ENCODE measurements at regions not wholly inside any gene's neighbourhood (a gene's known extent, or its start where the extent isn't known, plus 50 kb on each side); places are given as distances from the start of the nearest gene placed in this dataset.

GRCh38 chr1:191452586-191452985 is 705.7 kb upstream of the RGS18 start:
- H3K4me2 ChIP-seq (ENCODE audit: low read length), result no peak overlapping the region

GRCh38 chr1:191453487-191453886 is 704.8 kb upstream of the RGS18 start:
- Histone ChIP-seq H3K9me3 (ENCODE audit: control insufficient read depth, insufficient read depth, low read length) (no peaks in the 10 kb centered on the region), H3K4me3 (ENCODE audit: low read length) (no peak overlapping the region), H3K27ac (ENCODE audit: low read depth, low read length) (no peak overlapping the region), H3K4me1 (ENCODE audit: control insufficient read depth, low read length) (no peaks in the 10 kb centered on the region), H3K27me3 (ENCODE audit: control insufficient read depth, low read length) (no peaks in the 10 kb centered on the region), H3K9me2 (replicated peaks; ENCODE audit: control insufficient read depth, low read length) (no peaks in the 10 kb centered on the region), H3F3A (ENCODE audit: control insufficient read depth, insufficient read depth) (no peaks in the 10 kb centered on the region), H3K79me2 (ENCODE audit: control insufficient read depth, low read length) (no peaks in the 10 kb centered on the region), H3K4me2 (ENCODE audit: low read length) (no peak overlapping the region), H3K36me3 (ENCODE audit: control insufficient read depth, low read length) (no peaks in the 10 kb centered on the region), H4K20me1 (ENCODE audit: control insufficient read depth, insufficient read depth, low read depth, low read length) (no peaks in the 10 kb centered on the region)
- TF ChIP-seq CTCF (IDR thresholded peaks at IDR 0.05; ENCODE audit: low read depth, low read length, poor library complexity, severe bottlenecking) (no peak), EZH2phosphoT487 (IDR thresholded peaks at IDR 0.05; ENCODE audit: borderline replicate concordance, low read length) (no peak)

More at GRCh38 chr1:191452586-191452985, 705.7 kb upstream of the RGS18 start:
- Histone ChIP-seq H3K9me2 (replicated peaks; ENCODE audit: control insufficient read depth, low read length) (no peaks in the 10 kb centered on the region), H3K27me3 (ENCODE audit: control insufficient read depth, low read length) (no peaks in the 10 kb centered on the region), H4K20me1 (ENCODE audit: control insufficient read depth, insufficient read depth, low read depth, low read length) (no peaks in the 10 kb centered on the region), H3K9me3 (ENCODE audit: control insufficient read depth, insufficient read depth, low read length) (no peaks in the 10 kb centered on the region), H3K27ac (ENCODE audit: low read depth, low read length) (no peak overlapping the region), H3K4me3 (ENCODE audit: low read length) (no peak overlapping the region), H3F3A (ENCODE audit: control insufficient read depth, insufficient read depth) (no peaks in the 10 kb centered on the region), H3K79me2 (ENCODE audit: control insufficient read depth, low read length) (no peaks in the 10 kb centered on the region), H3K36me3 (ENCODE audit: control insufficient read depth, low read length) (no peaks in the 10 kb centered on the region), H3K4me1 (ENCODE audit: control insufficient read depth, low read length) (no peaks in the 10 kb centered on the region)
- TF ChIP-seq EZH2phosphoT487 (IDR thresholded peaks at IDR 0.05; ENCODE audit: borderline replicate concordance, low read length), result no peak
- no peak for TF ChIP-seq CTCF (IDR thresholded peaks at IDR 0.05; ENCODE audit: low read depth, low read length, poor library complexity, severe bottlenecking)

GRCh38 chr1:191457889-191458288 is 700.4 kb upstream of the RGS18 start:
- Histone ChIP-seq H3K4me3 (ENCODE audit: low read length) (no peak overlapping the region), H3K4me2 (ENCODE audit: low read length) (no peak overlapping the region), H3K4me1 (ENCODE audit: control insufficient read depth, low read length) (no peaks in the 10 kb centered on the region), H3K36me3 (ENCODE audit: control insufficient read depth, low read length) (no peaks in the 10 kb centered on the region), H3K79me2 (ENCODE audit: control insufficient read depth, low read length) (no peaks in the 10 kb centered on the region), H3K27ac (ENCODE audit: low read depth, low read length) (no peak overlapping the region), H3F3A (ENCODE audit: control insufficient read depth, insufficient read depth) (no peaks in the 10 kb centered on the region), H3K27me3 (ENCODE audit: control insufficient read depth, low read length) (no peaks in the 10 kb centered on the region), H3K9me3 (ENCODE audit: control insufficient read depth, insufficient read depth, low read length) (no peaks in the 10 kb centered on the region), H3K9me2 (replicated peaks; ENCODE audit: control insufficient read depth, low read length) (no peaks in the 10 kb centered on the region), H4K20me1 (ENCODE audit: control insufficient read depth, insufficient read depth, low read depth, low read length) (no peaks in the 10 kb centered on the region)
- TF ChIP-seq CTCF (IDR thresholded peaks at IDR 0.05; ENCODE audit: low read depth, low read length, poor library complexity, severe bottlenecking) (no peak), EZH2phosphoT487 (IDR thresholded peaks at IDR 0.05; ENCODE audit: borderline replicate concordance, low read length) (no peak)

GRCh38 chr1:191460234-191460633 is 698.0 kb upstream of the RGS18 start:
- Histone ChIP-seq H3K4me2 (ENCODE audit: low read length) (no peak overlapping the region), H3K4me1 (ENCODE audit: control insufficient read depth, low read length) (no peaks in the 10 kb centered on the region), H3K9me3 (ENCODE audit: control insufficient read depth, insufficient read depth, low read length) (no peaks in the 10 kb centered on the region), H4K20me1 (ENCODE audit: control insufficient read depth, insufficient read depth, low read depth, low read length) (no peaks in the 10 kb centered on the region), H3K9me2 (replicated peaks; ENCODE audit: control insufficient read depth, low read length) (no peaks in the 10 kb centered on the region), H3F3A (ENCODE audit: control insufficient read depth, insufficient read depth) (no peaks in the 10 kb centered on the region), H3K4me3 (ENCODE audit: low read length) (no peak overlapping the region), H3K36me3 (ENCODE audit: control insufficient read depth, low read length) (no peaks in the 10 kb centered on the region), H3K79me2 (ENCODE audit: control insufficient read depth, low read length) (no peaks in the 10 kb centered on the region), H3K27ac (ENCODE audit: low read depth, low read length) (no peak overlapping the region), H3K27me3 (ENCODE audit: control insufficient read depth, low read length) (no peaks in the 10 kb centered on the region)
- TF ChIP-seq EZH2phosphoT487 (IDR thresholded peaks at IDR 0.05; ENCODE audit: borderline replicate concordance, low read length), result no peak
- TF ChIP-seq CTCF (IDR thresholded peaks at IDR 0.05; ENCODE audit: low read depth, low read length, poor library complexity, severe bottlenecking), result no peak
